GM12872 (cell line): ENCODE measurements at regions not wholly inside any gene's neighbourhood (a gene's known extent, or its start where the extent isn't known, plus 50 kb on each side); places are given as distances from the start of the nearest gene placed in this dataset.

ENCODE experiments used
- TF ChIP-seq, protein P1 (sequence below): IDR thresholded peaks from 3 replicates; pipeline ENCODE4 v1.5.1; 2011; ENCODE audit warnings: low read depth, mild to moderate bottlenecking, low read length, moderate library complexity; ENCODE audit not compliant: insufficient read depth

DNA sequence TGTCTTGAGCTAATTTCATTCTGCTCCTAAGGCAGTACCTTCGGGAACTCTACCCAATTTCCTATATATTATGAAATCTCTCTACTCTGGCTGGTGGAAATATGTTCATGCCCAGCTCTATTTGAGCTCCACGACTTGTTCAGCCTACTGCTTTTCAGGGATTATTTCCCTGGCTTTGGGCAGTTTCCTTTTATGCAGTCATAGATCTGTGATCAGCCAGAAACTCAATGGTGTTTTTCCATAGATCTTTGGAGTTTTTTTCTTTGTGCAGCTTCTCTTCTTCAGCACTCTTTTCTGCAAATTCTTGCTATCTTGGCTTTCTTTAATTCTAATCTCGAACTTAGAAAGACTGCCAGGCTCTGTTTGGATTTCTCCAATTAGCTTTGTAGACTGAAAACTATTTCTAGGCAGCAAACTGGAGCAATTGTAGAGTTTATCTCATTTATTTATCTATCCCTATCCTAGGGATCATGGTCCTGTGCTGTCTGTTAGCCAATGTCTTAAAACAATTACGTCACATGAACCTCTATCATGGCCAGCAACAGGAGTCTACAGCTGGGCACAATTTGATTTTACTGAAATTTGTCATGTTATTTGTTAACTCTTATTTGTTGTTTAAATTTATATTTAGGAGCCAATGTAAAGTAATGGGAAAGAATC is 328.4 kb downstream of the BCKDHB start:
- TF ChIP-seq, protein P1, sequence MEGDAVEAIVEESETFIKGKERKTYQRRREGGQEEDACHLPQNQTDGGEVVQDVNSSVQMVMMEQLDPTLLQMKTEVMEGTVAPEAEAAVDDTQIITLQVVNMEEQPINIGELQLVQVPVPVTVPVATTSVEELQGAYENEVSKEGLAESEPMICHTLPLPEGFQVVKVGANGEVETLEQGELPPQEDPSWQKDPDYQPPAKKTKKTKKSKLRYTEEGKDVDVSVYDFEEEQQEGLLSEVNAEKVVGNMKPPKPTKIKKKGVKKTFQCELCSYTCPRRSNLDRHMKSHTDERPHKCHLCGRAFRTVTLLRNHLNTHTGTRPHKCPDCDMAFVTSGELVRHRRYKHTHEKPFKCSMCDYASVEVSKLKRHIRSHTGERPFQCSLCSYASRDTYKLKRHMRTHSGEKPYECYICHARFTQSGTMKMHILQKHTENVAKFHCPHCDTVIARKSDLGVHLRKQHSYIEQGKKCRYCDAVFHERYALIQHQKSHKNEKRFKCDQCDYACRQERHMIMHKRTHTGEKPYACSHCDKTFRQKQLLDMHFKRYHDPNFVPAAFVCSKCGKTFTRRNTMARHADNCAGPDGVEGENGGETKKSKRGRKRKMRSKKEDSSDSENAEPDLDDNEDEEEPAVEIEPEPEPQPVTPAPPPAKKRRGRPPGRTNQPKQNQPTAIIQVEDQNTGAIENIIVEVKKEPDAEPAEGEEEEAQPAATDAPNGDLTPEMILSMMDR, result no peak

DNA sequence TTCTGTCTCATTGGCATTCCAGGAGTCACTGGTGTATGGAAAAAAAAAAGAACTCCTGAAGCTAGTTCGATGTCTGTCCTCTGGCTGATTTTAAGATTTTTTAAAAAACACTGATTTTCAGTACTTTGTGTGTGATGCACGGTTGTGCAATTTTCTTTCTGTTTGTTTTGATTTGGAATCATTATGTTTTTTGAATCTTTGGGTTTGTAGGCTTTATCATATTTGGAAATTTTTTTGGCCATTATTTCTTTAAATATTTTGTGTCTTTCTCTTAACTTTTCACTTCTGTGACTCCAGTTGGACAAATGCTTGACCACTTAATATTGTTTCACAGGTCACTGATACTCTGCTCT is 327.2 kb downstream of the BCKDHB start:
- TF ChIP-seq, protein P1, result no peak

DNA sequence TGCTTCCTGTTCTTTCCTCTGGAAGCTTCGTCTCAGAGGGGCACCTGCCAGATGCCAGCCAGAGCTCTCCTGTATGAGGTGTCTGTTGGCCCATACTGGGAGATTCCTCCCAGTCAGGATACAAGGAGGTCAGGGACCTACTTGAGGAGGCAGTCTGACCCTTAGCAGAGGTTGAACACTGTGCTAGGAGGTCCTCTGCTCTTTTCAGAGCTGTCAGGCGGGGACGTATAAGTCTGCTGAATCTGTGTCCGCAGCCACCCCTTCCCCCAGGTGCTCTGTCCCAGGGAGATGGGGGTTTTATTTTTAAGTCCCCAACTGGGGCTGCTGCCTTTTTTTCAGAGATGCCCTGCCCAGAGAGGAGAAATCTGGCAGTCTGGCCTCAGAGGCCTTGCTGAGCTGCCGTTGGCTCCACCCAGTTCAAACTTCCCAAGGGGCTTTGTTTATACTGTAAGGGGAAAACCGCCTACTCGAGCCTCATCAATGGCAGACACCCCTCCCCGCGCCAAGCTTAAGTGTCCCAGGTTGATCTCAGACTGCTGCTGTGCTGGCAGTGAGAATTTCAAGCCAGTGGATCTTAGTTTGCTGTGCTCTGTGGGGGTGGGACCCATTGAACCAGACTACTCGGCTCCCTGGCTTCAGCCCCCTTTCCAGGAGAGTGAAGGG is 326.7 kb downstream of the BCKDHB start:
- TF ChIP-seq, protein P1, result no peak

DNA sequence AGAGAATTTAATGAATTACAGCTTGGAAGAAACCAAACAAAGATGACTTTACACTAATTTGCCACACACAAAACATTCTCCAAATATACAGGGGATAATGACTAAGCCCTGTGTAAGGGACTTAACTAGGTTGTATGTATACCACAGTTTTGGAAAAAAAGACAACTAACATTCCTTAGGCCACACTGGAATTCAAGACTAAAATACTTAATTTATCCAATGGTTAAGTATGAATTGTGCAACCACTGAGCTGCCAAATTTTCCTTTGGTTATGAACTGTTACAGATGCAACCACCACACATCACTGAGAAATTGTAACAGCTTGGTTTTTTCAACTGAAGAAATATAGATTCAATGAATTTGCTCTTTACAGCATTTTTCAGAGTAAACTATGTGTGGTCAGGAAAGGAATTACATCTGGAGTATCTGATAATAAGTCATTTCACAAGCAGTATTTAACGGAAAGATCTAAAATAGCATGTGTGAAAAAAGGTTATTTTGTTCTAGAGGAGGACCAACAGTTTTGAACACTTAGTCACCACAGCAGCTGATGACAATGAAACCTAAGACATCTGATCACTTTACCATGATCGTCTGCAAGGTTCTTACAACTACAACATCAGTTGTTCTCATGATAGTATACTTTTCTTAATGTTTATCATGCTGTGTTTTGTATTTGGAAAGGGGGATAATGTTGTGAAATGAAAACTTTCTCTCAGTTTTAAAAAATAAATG is 318.8 kb downstream of the BCKDHB start:
- TF ChIP-seq, protein P1, result no peak

DNA sequence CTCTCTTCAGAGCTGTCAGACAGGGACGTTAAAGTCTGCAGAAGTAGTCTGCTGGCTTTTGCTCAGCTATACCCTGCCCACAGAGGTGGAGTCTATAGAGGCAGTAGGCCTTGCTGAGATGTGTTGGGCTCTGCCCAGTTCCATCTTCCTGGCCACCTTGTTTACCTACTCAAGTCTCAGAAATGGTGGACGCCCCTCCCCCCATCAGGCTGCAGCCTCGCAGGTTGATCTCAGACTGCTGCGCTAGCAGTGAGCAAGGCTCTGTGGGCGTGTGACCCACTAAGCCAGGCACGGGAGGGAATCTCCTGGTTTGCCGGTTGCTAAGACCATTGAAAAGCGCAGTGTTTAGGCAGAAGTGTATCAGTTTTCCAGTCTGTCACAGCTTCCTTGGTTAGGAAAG is 305.0 kb downstream of the BCKDHB start:
- TF ChIP-seq, protein P1, result no peak

DNA sequence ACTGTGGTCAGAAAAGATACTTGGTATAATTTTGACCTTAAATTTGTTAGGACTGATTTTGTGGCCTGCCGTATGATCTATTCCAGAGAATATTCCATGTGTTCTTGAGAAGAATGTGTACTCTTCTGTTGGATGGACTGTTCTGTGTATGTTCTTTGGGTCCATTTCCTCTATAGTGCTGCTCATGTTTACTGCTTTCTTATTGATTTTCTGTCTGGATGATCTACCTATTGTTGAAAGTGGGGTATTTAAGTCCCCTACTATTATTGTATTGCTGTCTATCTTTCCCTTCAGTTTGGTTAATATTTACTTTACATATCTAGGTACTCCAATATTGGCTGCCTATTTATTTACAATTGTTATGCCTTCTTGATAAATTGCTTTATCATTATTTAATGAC is 298.4 kb downstream of the BCKDHB start:
- TF ChIP-seq, protein P1, result no peak

DNA sequence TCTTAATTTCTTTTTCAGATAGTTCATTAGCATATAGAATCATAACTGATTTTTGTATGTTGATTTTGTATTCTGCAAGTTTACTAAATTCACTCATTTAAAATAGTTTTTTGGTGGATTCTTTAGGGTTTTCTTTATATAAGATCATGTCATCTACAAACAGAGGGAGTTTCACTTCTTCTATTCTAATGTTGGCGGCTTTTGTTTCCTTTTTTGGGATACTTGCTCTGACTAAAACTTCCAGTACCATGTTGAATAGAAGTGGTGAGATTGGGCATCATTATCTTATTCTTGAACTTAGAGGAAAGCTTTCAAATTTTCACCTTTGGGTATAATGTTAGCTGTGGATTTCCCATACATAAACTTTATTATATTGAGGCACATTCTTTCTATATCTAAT is 296.9 kb downstream of the BCKDHB start:
- TF ChIP-seq, protein P1, result no peak
